Testis (tissue), 2 donors: ENCODE measurements at regions not wholly inside any gene's neighbourhood (a gene's known extent, or its start where the extent isn't known, plus 50 kb on each side); places are given as distances from the start of the nearest gene placed in this dataset.

Source experiments
- DNase-seq: peaks from one replicate; pipeline ENCODE4 v3.0.0-alpha.2; 2019
- H3K27ac ChIP-seq, 2 donors: fragments of 200-600 bp; sonication (generic); one replicate each; pipeline ENCODE4 v1.5.1; 2019
- H3K27me3 ChIP-seq: fragments of 200-600 bp; sonication (generic); one replicate; pipeline ENCODE4 v1.5.1; 2019
- H3K36me3 ChIP-seq: fragments of 200-600 bp; sonication (generic); one replicate; pipeline ENCODE4 v1.5.1; 2017; ENCODE audit warnings: low read depth; ENCODE audit errors: missing control alignments
- H3K4me1 ChIP-seq: fragments of 200-600 bp; sonication (generic); one replicate; pipeline ENCODE4 v1.5.1; 2019
- H3K4me3 ChIP-seq, 2 donors: fragments of 200-600 bp; sonication (generic); one replicate each; pipeline ENCODE4 v1.5.1; 2017 to 2019
- H3K9me3 ChIP-seq: fragments of 200-600 bp; sonication (generic); one replicate; pipeline ENCODE4 v1.5.1; 2017
- CTCF ChIP-seq, 3 experiments: fragments of 450-650 bp in 2 of 3; fragments of 200-600 bp in 1 of 3; sonication (generic) in 1 of 3; IDR thresholded peaks; one replicate each; pipeline ENCODE4 v1.5.1; 2016 to 2019; ENCODE audit warnings: antibody characterized with exemption in 3 of 3, mild to moderate bottlenecking in 2 of 3, moderate library complexity in 1 of 3
- POLR2A ChIP-seq: fragments of 450-650 bp; IDR thresholded peaks from one replicate; pipeline ENCODE4 v1.6.1; 2017; ENCODE audit warnings: antibody characterized with exemption, mild to moderate bottlenecking, moderate library complexity
- WGBS, 2 donors: methylation state at CpG; one replicate each; pipeline ENCODE4 v1.1.5; 2018; 5-methylcytosine and 5-hydroxymethylcytosine counted together
- intact Hi-C: fragments of 100-400 bp; cut with DNase I; formaldehyde crosslinking; loops from one replicate; pipeline ENCODE4 v1.15.1; 2023; ENCODE audit warnings: low total_unique reads

- Histone ChIP-seq H3K9me3 (no peaks in the 10 kb centered on the region), H3K27me3 (no peaks in the 10 kb centered on the region), H3K27ac (no peak overlapping the region), H3K36me3 (no peaks in the 10 kb centered on the region), H3K4me3 (no peak overlapping the region), H3K4me1 (no peaks in the 10 kb centered on the region)
- 92 to 97% methylated on average over 1 of the region's 1 CpG for WGBS, 2 donors
- no peak for DNase-seq
- TF ChIP-seq POLR2A (no peak), CTCF (IDR thresholded peaks at IDR 0.05) (no peak)
- intact Hi-C loops: no loop called here
These were observed 148.0 kb upstream of the PDE3A start for GRCh38 chr12:20220339-20220738.

- Histone ChIP-seq H3K36me3 (no peaks in the 10 kb centered on the region), H3K9me3 (no peaks in the 10 kb centered on the region), H3K27ac (no peak overlapping the region), H3K4me1 (no peaks in the 10 kb centered on the region), H3K4me3 (no peak overlapping the region), H3K27me3 (no peaks in the 10 kb centered on the region)
- DNase-seq: no peak
- TF ChIP-seq CTCF (IDR thresholded peaks at IDR 0.05) (no peak), POLR2A (no peak)
- intact Hi-C loops: no loop called here
- 73 to 81% methylated on average over 5 of the region's 5 CpGs for WGBS, 2 donors
These were observed 135.2 kb upstream of the PDE3A start for GRCh38 chr12:20232931-20233675.

DNA sequence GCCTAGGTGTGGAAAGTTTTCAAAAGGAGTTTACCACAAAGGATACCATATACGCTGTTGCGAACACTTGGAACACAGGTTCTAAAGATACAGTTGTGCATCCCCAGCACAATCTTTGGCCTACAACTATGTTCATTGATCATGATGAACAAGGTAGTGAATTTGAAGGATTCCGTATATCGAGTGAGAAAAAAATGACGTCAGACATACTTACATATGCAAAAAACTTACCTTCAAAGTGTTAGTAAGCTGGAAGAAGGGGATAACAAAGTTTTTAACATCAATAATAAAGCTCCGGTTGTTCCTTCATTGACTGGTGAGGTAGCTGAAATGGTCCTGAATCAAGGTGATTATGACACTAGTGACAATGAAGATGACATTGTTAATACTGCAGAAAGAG is 133.9 kb upstream of the PDE3A start:
- intact Hi-C loops: no loop called here
- DNase-seq: no peak
- WGBS, 2 donors: 88 to 96% methylated on average over 6 of the region's 6 CpGs
- Histone ChIP-seq H3K4me3 (no peak overlapping the region), H3K27ac (no peak overlapping the region), H3K36me3 (no peaks in the 10 kb centered on the region), H3K9me3 (no peaks in the 10 kb centered on the region), H3K4me1 (no peaks in the 10 kb centered on the region), H3K27me3 (no peaks in the 10 kb centered on the region)
- no peak for TF ChIP-seq POLR2A
- TF ChIP-seq CTCF (IDR thresholded peaks at IDR 0.05): no peak

- intact Hi-C loops: no loop called here
- H3K9me3 ChIP-seq: no peaks in the 10 kb centered on the region
- H3K4me1 ChIP-seq: no peaks in the 10 kb centered on the region
- H3K4me3 ChIP-seq: no peak overlapping the region
- no peaks in the 10 kb centered on the region for H3K36me3 ChIP-seq
- no peaks in the 10 kb centered on the region for H3K27me3 ChIP-seq
- no peak for DNase-seq
- 92 to 94% methylated on average over 6 to 7 of the region's 7 CpGs for WGBS, 2 donors
- TF ChIP-seq CTCF (IDR thresholded peaks at IDR 0.05): no peak
- no peak for TF ChIP-seq POLR2A
- H3K27ac ChIP-seq: no peak overlapping the region
These were observed 131.2 kb upstream of the PDE3A start for GRCh38 chr12:20237091-20237490.

- TF ChIP-seq POLR2A (no peak), CTCF (IDR thresholded peaks at IDR 0.05) (no peak)
- no peak overlapping the region for H3K27ac ChIP-seq
- no peak overlapping the region for H3K4me3 ChIP-seq
- intact Hi-C loops: no loop called here
- DNase-seq: no peak
- H3K27me3 ChIP-seq: no peaks in the 10 kb centered on the region
- 59 to 68% methylated on average over 1 of the region's 1 CpG for WGBS, 2 donors
- no peaks in the 10 kb centered on the region for H3K9me3 ChIP-seq
- H3K4me1 ChIP-seq: no peaks in the 10 kb centered on the region
- H3K36me3 ChIP-seq: no peaks in the 10 kb centered on the region
These were observed 122.8 kb upstream of the PDE3A start for GRCh38 chr12:20245491-20245890.
